ENCODE measurements at regions not wholly inside any gene's neighbourhood (a gene's known extent, or its start where the extent isn't known, plus 50 kb on each side); places are given as distances from the start of the nearest gene placed in this dataset.

- DNase-seq (ENCODE audit: low read depth): no peak
Measured at GRCh38 chr7:9981742-9982349, 991.8 kb upstream of the PHF14 start.

DNA sequence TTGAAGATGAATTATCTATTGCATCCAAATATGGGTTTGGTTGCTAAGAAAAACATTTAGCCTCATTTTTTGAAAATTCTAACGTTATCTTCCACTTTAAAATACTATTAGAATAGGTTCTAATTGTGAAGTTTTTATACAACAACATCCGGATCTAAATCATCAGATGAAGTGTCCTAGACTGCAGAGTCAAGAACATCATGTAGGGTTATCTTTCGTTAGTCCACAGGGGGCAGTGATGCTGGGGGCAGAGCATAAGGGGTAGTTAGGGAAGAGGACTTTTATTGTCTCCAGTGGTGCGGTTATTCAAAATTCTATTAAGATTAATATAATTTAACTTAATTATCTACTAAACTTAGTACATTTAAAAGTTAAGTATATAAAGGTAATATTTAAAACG is 990.6 kb upstream of the PHF14 start:
- no peak for DNase-seq (ENCODE audit: low read depth)

- DNase-seq (ENCODE audit: low read depth): no peak
Measured at GRCh38 chr7:10015687-10016086, 958.0 kb upstream of the PHF14 start.

DNA sequence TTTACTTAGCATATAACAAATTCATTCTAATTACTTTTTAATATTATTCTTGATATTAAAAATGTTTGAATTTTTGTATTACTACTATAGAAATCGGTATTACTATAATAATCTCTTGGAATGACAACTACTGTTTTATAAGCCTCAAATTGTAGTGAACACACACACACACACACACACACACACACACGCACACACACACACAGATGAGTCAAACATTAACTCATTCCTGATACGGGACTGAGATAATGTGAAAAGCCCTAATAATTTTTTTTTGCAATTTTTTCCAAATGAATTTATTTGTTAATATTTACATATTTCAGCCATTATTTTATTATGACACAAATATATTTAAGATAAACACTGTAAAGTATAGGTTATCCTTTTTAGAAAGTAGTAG is 951.2 kb upstream of the PHF14 start:
- no peak for DNase-seq (ENCODE audit: low read depth)

- DNase-seq (ENCODE audit: low read depth): no peak
Measured at GRCh38 chr7:10022957-10023356, 950.7 kb upstream of the PHF14 start.

DNA sequence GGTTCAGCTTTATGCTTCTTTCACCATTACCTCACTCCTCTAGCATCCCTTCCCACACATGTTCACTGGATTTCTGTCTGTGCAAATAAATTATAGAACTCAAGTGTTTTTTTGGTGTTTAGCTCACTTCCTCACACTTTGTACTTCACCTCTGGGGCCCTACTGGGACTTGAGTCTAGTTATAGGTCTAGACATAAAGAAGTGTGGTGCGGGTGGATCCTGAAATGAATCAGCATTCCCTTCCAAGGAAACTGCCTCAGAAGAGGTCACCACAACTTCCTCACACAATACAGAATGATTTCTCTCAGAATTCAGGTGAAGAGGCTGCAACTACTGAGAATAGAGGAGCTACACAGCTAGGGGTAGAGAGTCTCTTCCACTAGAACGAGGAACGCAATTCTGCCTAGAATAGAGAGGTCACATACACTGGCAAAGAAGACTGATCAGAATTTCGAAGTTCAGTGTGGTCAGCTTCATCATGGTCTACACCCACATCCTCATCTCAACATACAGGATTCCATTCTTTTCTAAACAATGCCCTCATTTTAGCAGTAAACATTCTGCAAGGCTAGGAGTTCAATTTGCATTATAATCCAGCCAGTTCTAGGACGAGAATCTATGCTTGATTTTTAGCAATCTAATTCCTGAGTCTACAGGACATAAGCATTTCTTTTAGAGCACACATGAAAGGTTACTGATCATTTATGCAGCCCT is 938.7 kb upstream of the PHF14 start:
- no peak for DNase-seq (ENCODE audit: low read depth)

- no peak for DNase-seq (ENCODE audit: low read depth)
Measured at GRCh38 chr7:10036693-10037092, 937.0 kb upstream of the PHF14 start.

DNA sequence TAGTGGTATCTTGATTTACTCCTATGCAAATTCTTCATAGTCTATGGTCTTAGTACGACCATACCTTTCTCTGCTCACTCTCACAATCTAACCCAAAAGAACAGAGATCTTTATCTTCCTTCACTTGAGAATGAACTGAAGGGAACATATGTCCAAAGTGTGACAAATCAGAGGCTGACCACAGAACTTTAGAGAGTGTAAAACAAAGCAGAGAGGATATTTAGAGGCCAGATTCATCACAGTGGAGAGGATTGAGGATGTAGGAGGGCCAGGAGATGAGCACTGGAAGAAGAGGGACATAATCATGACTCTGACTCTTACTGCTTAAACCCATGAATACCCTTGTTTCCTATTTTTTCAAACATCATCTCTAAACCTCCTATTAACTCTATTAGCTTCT is 935.3 kb upstream of the PHF14 start:
- DNase-seq (ENCODE audit: low read depth): no peak

DNA sequence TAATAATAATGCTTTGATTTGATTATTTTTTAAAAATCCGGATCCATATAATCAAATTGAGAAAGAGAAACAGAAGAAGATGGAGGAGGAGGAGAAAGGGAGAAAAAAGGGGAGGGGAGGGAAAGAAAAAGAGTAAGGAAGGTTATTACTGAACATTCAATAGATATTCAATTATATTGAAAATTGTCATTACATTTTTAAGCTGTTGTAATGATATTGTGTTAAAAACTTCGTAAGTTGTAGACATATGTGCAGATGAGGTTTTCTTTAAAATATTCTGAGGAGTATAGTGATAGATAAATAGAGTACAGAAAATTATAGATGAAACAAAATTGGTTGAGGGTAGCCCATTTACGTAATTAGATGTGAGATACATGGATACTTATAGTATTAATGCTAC is 933.0 kb upstream of the PHF14 start:
- DNase-seq (ENCODE audit: low read depth): no peak

DNA sequence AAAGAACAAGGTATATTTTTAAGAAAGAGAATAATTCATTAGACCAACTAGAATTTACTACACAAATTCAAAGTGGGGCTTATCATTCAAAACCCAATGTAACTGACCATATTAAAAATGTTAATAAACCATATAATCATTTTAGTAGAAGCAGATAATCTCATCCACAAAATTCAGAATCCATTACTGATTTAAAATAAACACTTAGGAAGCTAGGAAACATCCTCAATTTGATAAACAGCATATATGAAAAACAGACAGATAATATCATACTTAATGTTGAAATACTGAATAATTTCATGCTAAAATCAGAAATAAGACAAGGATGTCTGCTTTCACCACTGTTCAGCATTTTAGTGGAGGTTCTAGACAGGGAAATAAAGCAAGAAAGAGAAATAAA is 902.8 kb upstream of the PHF14 start:
- no peak for DNase-seq (ENCODE audit: low read depth)

DNA sequence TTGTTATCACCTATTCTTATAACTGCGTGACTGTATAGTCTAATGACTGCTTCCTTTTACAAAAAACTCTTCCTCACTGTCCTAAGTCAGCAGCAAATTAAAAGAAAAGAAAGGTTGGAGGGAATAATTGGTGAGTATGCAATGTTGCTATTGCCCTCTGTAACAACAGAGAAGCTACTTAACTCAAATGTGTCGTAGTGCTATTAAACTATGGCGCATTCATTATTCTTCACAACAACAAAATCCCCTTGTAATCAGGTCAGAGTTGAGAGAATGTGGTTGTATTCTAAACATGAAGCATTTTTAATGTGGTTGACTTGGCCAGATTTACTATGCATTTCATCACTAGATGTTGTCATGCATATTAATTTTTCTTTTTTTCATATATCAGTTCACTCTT is 897.8 kb upstream of the PHF14 start:
- DNase-seq (ENCODE audit: low read depth): no peak

DNA sequence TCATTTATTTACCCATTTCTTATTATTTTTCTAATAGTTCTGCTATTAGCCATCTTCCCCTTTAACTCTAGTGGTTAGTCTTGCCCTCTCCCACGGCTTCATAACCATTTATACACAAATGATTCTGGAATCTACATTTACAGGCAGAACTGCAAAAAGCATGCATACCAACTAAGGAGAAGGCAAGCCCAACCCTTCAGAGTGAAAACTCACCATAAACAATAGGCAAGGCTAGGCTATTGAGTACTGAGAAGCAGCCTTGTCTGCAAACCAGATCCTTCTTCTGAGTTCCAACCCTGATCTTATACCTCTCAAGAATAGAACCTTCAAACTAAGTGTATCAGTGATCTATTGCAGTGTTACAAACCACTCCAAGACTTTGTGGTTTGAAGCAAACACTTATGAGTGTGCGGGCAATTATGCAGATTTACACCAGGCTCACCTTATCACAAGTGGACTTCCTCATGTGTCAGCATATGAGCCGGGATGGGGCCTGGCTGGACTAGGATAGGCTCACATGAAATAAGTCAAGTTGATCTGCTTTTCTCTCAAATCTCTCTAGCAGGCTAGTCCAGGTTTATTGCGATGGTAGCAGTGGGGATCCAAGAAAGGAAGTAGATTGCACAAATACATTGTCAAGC is 896.9 kb upstream of the PHF14 start:
- DNase-seq (ENCODE audit: low read depth): no peak

GRCh38 chr7:10079572-10079971 is 894.1 kb upstream of the PHF14 start:
- no peak for DNase-seq (ENCODE audit: low read depth)

- DNase-seq (ENCODE audit: low read depth): no peak
Measured at GRCh38 chr7:10082896-10083295, 890.8 kb upstream of the PHF14 start.

- DNase-seq (ENCODE audit: low read depth): no peak
Measured at GRCh38 chr7:10083766-10084165, 889.9 kb upstream of the PHF14 start.

DNA sequence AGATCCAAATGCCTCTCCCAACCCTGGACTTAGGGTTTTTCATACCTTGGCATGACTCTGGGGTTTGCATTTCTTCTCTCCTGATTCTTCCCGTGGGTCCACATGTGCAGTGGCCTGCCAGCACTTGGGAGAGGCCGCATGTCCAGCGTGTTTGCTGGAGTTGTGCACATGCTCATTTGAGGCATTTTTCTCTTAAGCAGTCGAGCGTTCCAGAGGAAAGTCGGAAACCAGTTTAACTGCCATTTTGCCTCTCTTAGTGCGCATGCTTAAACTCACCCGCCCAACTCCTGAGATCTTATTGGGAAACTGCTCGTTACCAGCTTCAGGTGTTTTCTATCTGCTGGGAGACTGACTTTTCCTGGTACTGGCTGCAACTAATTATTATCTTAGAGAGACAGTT is 888.4 kb upstream of the PHF14 start:
- no peak for DNase-seq (ENCODE audit: low read depth)

- no peak for DNase-seq (ENCODE audit: low read depth)
Measured at GRCh38 chr7:10100572-10100971, 873.1 kb upstream of the PHF14 start.

- DNase-seq (ENCODE audit: low read depth): no peak
Measured at GRCh38 chr7:10101351-10101750, 872.3 kb upstream of the PHF14 start.

DNA sequence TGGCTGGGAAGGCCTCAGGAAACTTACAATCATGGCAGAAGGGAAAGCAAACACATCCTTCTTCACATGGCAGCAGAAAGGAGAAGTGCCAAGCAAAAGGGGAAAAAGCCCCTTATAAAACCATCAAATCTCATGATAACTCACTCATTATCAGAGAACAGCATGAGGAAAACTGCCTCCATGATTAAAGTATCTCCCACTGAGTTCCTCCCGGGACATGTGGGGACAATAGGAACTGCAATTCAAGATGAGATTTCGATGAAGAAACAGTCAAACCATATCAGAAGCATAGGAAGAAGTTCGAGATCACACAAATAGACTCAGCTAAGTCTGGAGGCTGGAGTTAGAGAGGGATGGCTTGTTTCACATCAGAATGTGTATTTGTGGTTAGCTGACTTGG is 869.4 kb upstream of the PHF14 start:
- no peak for DNase-seq (ENCODE audit: low read depth)

GRCh38 chr7:10106609-10107008 is 867.1 kb upstream of the PHF14 start:
- no peak for DNase-seq (ENCODE audit: low read depth)

- DNase-seq (ENCODE audit: low read depth): no peak
Measured at GRCh38 chr7:10116511-10116910, 857.2 kb upstream of the PHF14 start.

DNA sequence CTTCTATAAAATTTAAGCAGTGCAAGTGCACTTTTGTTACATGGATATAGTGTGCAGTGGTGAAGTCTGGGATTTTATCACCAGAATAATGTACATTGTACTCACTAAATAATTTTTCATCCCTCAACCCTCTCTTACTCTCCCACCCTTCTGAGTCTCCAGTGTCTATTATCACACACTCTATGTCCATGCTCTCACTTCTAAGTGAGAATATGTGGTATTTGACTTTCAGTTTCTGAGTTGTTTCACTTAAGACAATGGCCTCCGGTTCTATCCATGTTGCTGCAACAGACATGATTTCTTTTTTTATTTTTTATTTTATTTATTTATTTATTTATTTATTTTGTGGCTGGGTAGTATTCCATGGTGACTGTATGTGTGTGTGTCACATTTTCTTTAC is 855.9 kb upstream of the PHF14 start:
- no peak for DNase-seq (ENCODE audit: low read depth)

- no peak for DNase-seq (ENCODE audit: low read depth)
Measured at GRCh38 chr7:10120936-10121335, 852.7 kb upstream of the PHF14 start.

DNA sequence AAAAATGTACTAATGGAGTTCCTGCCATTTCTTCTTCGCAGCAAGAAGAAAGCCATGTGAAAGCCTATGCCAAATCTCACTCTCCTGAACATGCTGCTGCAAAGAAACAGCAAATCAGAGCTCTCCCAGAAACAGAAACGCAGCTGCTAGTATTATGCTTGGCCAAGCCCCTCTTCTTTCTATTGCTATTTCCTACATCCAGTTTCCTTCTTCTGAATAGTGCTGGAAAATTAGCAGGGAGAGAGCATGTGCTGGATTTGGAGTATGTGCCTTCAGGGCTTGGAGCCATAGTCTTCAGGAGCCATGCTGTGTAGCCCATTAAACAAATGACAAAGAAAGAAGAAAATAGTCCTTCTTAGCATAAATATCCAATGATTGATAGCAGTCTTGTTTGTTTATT is 852.0 kb upstream of the PHF14 start:
- DNase-seq (ENCODE audit: low read depth): no peak

All from stimulated activated CD4-positive, alpha-beta T cell treated with anti-CD3 and anti-CD28 coated beads, Interleukin-2, amount 100 ng/mL, for 4 hours (primary cell).